ENCODE measurements at regions not wholly inside any gene's neighbourhood (a gene's known extent, or its start where the extent isn't known, plus 50 kb on each side); places are given as distances from the start of the nearest gene placed in this dataset.

DNA sequence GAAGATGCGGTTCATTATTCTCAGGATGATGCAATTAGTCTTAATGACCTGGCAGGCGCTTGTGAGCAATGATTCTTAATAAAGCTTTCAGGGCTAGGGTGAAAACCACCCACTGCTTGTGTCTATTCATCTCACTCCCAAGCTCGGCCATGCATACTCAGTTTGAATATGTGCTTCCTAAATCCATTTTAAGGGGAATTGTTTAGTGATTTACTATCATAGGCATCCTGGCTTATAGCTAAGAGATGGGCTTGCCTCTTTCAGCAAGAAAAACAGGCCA, 141.1 kb upstream of the SLC24A3 start:
- no peak for DNase-seq (ENCODE audit: low spot score, unreplicated experiment)
- Mint-ChIP-seq H3K27me3 (peaks cover 23% of the 10 kb centered on the region), H3K27ac (no peak overlapping the region)

GRCh38 chr20:19071902-19072498, 140.4 kb upstream of the SLC24A3 start:
- H3K27me3 Mint-ChIP-seq = peaks cover 23% of the 10 kb centered on the region
- H3K36me3 Mint-ChIP-seq (ENCODE audit: insufficient read depth) = no peaks in the 10 kb centered on the region
- no peak overlapping the region for H3K4me3 Mint-ChIP-seq (ENCODE audit: low read depth)
- H3K4me1 Mint-ChIP-seq (ENCODE audit: low read depth) = no peaks in the 10 kb centered on the region
- no peak for DNase-seq (ENCODE audit: low spot score, unreplicated experiment)
- peaks cover 4% of the 10 kb centered on the region for H3K9me3 Mint-ChIP-seq (ENCODE audit: low read depth)
- H3K27ac Mint-ChIP-seq = no peak overlapping the region
- no peak for TF ChIP-seq CTCF (IDR thresholded peaks at IDR 0.05; ENCODE audit: unreplicated experiment)

More for the DNA sequence above, 141.1 kb upstream of the SLC24A3 start:
- Mint-ChIP-seq H3K4me3 (ENCODE audit: low read depth) (no peak overlapping the region), H3K9me3 (ENCODE audit: low read depth) (peaks cover 4% of the 10 kb centered on the region), H3K4me1 (ENCODE audit: low read depth) (no peaks in the 10 kb centered on the region), H3K36me3 (ENCODE audit: insufficient read depth) (no peaks in the 10 kb centered on the region)
- TF ChIP-seq CTCF (IDR thresholded peaks at IDR 0.05; ENCODE audit: unreplicated experiment) = no peak

GRCh38 chr20:19072988-19073387, 139.5 kb upstream of the SLC24A3 start:
- H3K9me3 Mint-ChIP-seq (ENCODE audit: low read depth) = peaks cover 4% of the 10 kb centered on the region
- no peaks in the 10 kb centered on the region for H3K36me3 Mint-ChIP-seq (ENCODE audit: insufficient read depth)
- H3K27ac Mint-ChIP-seq = no peak overlapping the region
- no peak for TF ChIP-seq CTCF (IDR thresholded peaks at IDR 0.05; ENCODE audit: unreplicated experiment)
- no peak for DNase-seq (ENCODE audit: low spot score, unreplicated experiment)
- no peaks in the 10 kb centered on the region for H3K4me1 Mint-ChIP-seq (ENCODE audit: low read depth)
- no peak overlapping the region for H3K4me3 Mint-ChIP-seq (ENCODE audit: low read depth)
- H3K27me3 Mint-ChIP-seq = peaks cover 23% of the 10 kb centered on the region

- Mint-ChIP-seq H3K9me3 (ENCODE audit: low read depth) (peaks cover under 1% of the 10 kb centered on the region), H3K4me1 (ENCODE audit: low read depth) (no peaks in the 10 kb centered on the region), H3K36me3 (ENCODE audit: insufficient read depth) (no peaks in the 10 kb centered on the region), H3K4me3 (ENCODE audit: low read depth) (no peak overlapping the region), H3K27ac (no peak overlapping the region), H3K27me3 (peaks cover 21% of the 10 kb centered on the region)
- no peak for DNase-seq (ENCODE audit: low spot score, unreplicated experiment)
- peak; percentile 57 for TF ChIP-seq CTCF (IDR thresholded peaks at IDR 0.05; ENCODE audit: unreplicated experiment)
Observed at GRCh38 chr20:19073584-19074218, 138.7 kb upstream of the SLC24A3 start.

- no peak for TF ChIP-seq CTCF (IDR thresholded peaks at IDR 0.05; ENCODE audit: unreplicated experiment)
- Mint-ChIP-seq H3K4me3 (ENCODE audit: low read depth) (no peak overlapping the region), H3K36me3 (ENCODE audit: insufficient read depth) (no peaks in the 10 kb centered on the region), H3K27ac (no peak overlapping the region), H3K9me3 (ENCODE audit: low read depth) (no peaks in the 10 kb centered on the region), H3K27me3 (peaks cover 21% of the 10 kb centered on the region), H3K4me1 (ENCODE audit: low read depth) (no peaks in the 10 kb centered on the region)
- DNase-seq (ENCODE audit: low spot score, unreplicated experiment) = no peak
Observed at GRCh38 chr20:19074356-19074755, 138.1 kb upstream of the SLC24A3 start.

Data from progenitor cell of endocrine pancreas (in vitro differentiated cells).